IPS-20b (cell line): ENCODE measurements at regions not wholly inside any gene's neighbourhood (a gene's known extent, or its start where the extent isn't known, plus 50 kb on each side); places are given as distances from the start of the nearest gene placed in this dataset.

Experiments used
- H3K27ac ChIP-seq: one replicate; pipeline ENCODE4 v1.5.1; 2013; ENCODE audit warnings: low read length
- H3K27me3 ChIP-seq: 2 replicates; pipeline ENCODE4 v1.6.1; 2013; ENCODE audit warnings: mild to moderate bottlenecking, low read length, inconsistent platforms; ENCODE audit not compliant: insufficient read depth
- H3K36me3 ChIP-seq: 2 replicates; pipeline ENCODE4 v1.6.1; 2013; ENCODE audit warnings: low read depth, mild to moderate bottlenecking, inconsistent platforms, low read length, moderate library complexity; ENCODE audit not compliant: insufficient read depth
- H3K4me1 ChIP-seq: 2 replicates; pipeline ENCODE4 v1.6.1; 2013; ENCODE audit warnings: mild to moderate bottlenecking, control low read depth, inconsistent platforms, low read length, moderate library complexity; ENCODE audit not compliant: insufficient read depth
- H3K4me3 ChIP-seq: 2 replicates; pipeline ENCODE4 v1.5.1; 2013; ENCODE audit warnings: mild to moderate bottlenecking, low read length, inconsistent platforms
- H3K9ac ChIP-seq: 2 replicates; pipeline ENCODE4 v1.6.1; 2013; ENCODE audit warnings: low read depth, mild to moderate bottlenecking, inconsistent platforms, low read length, moderate library complexity
- H3K9me3 ChIP-seq: 2 replicates; pipeline ENCODE4 v1.6.1; 2013; ENCODE audit warnings: mild to moderate bottlenecking, low read depth, low read length, inconsistent platforms; ENCODE audit not compliant: insufficient read depth

DNA sequence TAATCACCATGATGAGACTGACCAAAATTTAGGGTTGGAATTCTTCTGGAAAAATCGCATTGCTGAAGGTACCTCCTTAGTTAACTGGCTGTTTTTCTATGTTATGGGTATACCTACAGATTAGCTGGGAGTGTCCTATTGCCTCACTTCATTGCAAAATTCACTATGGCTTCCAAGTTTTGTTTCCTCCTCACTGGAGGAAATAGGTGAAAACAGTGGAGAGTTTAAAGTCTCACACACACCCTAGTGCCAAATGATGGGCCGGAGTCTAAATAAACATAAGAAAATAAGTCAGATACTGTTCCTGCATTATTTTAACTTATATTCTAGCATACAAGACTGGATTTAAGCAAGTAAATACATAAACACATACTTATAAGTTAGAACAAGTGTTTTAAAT, 98.2 kb downstream of the AHR start:
- no peak overlapping the region for H3K9ac ChIP-seq
- no peak overlapping the region for H3K27ac ChIP-seq
- no peaks in the 10 kb centered on the region for H3K36me3 ChIP-seq
- H3K27me3 ChIP-seq = no peaks in the 10 kb centered on the region
- no peak overlapping the region for H3K4me3 ChIP-seq
- no peaks in the 10 kb centered on the region for H3K4me1 ChIP-seq
- peaks cover 32% of the 10 kb centered on the region for H3K9me3 ChIP-seq

DNA sequence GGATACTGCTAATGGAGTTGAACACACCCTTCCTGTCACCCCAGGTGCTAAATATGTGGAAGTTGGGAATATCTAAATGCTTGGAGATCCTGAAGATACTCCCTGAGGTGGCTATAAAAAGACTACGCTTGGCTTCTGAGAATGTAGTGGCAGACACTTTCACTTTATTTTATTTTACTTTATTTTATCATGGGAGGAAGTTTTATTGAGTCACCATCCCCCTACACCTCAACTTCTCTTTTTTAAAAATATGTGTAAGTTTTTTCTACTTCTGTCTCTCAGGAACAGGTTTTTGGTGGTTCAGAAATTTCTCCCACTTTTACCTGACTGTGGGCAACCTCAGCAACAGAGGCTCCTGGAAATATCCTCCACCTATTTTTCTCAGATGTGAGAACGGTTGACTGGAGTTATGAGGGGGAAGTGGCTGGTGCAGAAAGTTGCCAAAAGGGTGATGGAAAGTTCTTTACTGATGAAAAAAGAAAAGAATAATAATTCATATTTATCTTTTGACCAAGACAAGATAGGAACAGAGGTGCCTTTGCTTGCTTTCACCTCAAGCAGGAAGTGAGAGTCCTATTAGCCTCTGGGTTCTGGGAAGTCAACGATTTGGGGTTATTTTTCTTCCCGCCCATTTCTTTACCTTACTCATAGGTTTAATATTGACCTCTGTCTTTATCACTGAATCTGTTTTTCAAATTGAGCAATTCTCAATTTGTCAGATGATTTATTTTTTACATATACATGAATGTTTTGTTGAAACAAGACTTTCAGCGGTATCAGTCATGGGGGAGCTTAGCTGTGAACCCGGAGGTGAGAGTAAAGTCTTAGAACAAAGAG, 103.6 kb downstream of the AHR start:
- Histone ChIP-seq H3K27me3 (no peaks in the 10 kb centered on the region), H3K9ac (no peak overlapping the region), H3K4me3 (no peak overlapping the region), H3K4me1 (no peaks in the 10 kb centered on the region), H3K9me3 (no peaks in the 10 kb centered on the region), H3K27ac (no peak overlapping the region), H3K36me3 (no peaks in the 10 kb centered on the region)

- Histone ChIP-seq H3K9me3 (no peaks in the 10 kb centered on the region), H3K27ac (no peak overlapping the region), H3K4me3 (no peak overlapping the region), H3K27me3 (no peaks in the 10 kb centered on the region), H3K9ac (no peak overlapping the region), H3K4me1 (no peaks in the 10 kb centered on the region), H3K36me3 (no peaks in the 10 kb centered on the region)
These were observed 104.3 kb downstream of the AHR start for GRCh38 chr7:17402628-17403278.

DNA sequence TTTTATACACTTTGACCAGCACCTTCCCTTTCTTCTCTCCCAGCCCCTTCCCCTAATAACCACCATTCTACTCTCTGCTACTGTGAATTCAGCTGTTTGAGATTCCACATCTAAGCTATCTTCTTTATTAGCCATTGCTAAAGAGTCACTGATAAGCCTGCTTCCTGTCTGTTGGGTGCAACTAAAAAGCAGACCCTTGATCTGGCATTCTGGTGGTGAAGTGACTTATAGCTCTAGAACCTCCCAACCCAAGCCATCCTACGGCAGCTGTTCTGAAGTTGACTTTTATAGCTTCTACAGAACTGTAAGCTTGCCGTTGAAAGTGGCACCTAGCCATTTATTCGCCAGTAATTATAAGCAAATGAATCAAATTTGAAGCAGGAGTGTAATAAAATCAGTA, 105.6 kb downstream of the AHR start:
- Histone ChIP-seq H3K4me3 (no peak overlapping the region), H3K27me3 (no peaks in the 10 kb centered on the region), H3K36me3 (no peaks in the 10 kb centered on the region), H3K9ac (no peak overlapping the region), H3K27ac (no peak overlapping the region), H3K9me3 (no peaks in the 10 kb centered on the region), H3K4me1 (no peaks in the 10 kb centered on the region)

GRCh38 chr7:17405786-17406185, 107.3 kb downstream of the AHR start:
- no peak overlapping the region for H3K9ac ChIP-seq

GRCh38 chr7:17406738-17407137, 108.3 kb downstream of the AHR start:
- Histone ChIP-seq H3K36me3 (no peaks in the 10 kb centered on the region), H3K27me3 (no peaks in the 10 kb centered on the region), H3K9me3 (no peaks in the 10 kb centered on the region), H3K4me1 (no peaks in the 10 kb centered on the region), H3K4me3 (no peak overlapping the region), H3K27ac (no peak overlapping the region), H3K9ac (no peak overlapping the region)

More at GRCh38 chr7:17405786-17406185, 107.3 kb downstream of the AHR start:
- Histone ChIP-seq H3K36me3 (no peaks in the 10 kb centered on the region), H3K4me3 (no peak overlapping the region), H3K4me1 (no peaks in the 10 kb centered on the region), H3K27me3 (no peaks in the 10 kb centered on the region), H3K27ac (no peak overlapping the region), H3K9me3 (no peaks in the 10 kb centered on the region)

DNA sequence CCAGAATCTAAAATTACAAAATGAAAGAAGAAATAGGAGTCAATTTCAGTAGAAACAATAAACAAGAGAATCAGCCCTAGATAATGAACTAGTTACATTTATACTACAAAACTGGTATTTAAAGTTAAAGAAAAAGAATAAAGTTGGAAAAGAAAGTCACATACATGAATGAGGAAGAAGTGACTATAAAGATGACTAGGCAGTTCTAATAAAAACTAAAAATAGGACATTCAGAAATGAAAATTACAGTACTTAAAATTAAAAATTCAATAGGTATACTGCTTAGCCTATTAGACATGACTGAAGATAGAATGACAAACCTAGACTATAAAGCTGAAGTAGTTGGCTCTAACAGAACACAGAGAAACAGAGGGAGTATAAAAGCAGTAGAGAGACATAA, 108.8 kb downstream of the AHR start:
- Histone ChIP-seq H3K36me3 (no peaks in the 10 kb centered on the region), H3K9me3 (no peaks in the 10 kb centered on the region), H3K9ac (no peak overlapping the region), H3K27me3 (no peaks in the 10 kb centered on the region), H3K4me3 (no peak overlapping the region), H3K27ac (no peak overlapping the region), H3K4me1 (no peaks in the 10 kb centered on the region)

GRCh38 chr7:17408245-17408903, 109.9 kb downstream of the AHR start:
- no peaks in the 10 kb centered on the region for H3K27me3 ChIP-seq
- H3K4me3 ChIP-seq = no peak overlapping the region
- H3K4me1 ChIP-seq = no peaks in the 10 kb centered on the region
- H3K9ac ChIP-seq = no peak overlapping the region
- H3K27ac ChIP-seq = no peak overlapping the region
- no peaks in the 10 kb centered on the region for H3K36me3 ChIP-seq
- H3K9me3 ChIP-seq = no peaks in the 10 kb centered on the region

DNA sequence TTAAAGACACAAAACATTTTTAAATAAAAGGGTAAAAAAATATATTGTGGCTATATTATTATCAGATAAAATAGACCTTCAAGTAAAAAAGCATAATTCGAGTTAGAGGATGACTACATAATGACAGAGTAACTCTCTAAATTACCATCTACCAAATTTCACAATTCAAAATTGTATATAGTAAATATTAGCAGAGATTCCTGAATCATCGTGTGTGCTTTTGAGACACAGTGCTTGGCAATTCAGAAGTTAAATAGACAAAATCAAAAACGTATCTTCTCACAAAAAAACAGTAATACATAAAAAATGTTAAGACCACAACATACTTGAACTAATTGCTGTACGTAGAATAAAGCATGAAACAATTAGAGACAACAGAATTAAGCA, 110.4 kb downstream of the AHR start:
- Histone ChIP-seq H3K4me3 (no peak overlapping the region), H3K27ac (no peak overlapping the region), H3K9ac (no peak overlapping the region), H3K9me3 (no peaks in the 10 kb centered on the region; the same call in 1 of the 2 replicates), H3K36me3 (no peaks in the 10 kb centered on the region), H3K4me1 (no peaks in the 10 kb centered on the region), H3K27me3 (no peaks in the 10 kb centered on the region)

DNA sequence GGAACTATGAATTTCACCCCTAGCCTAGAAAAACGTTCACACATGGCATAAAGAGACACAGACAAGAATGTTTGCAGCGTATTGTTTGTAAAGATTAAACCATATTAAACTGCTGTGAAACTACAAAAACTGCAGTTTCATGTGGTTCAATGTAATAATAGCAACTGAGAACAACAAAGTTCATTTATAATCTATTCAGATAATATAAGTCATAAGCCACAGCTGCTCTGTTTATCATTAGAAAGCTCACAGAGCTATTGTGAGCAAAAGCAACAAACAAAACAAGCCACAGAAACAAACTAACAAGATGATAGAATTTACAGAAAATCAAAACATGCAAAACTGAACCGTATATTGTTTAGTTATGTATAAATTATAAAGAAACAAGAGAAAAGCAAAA, 113.5 kb downstream of the AHR start:
- no peaks in the 10 kb centered on the region for H3K4me1 ChIP-seq
- H3K9me3 ChIP-seq = no peaks in the 10 kb centered on the region; the same call in 1 of the 2 replicates
- no peak overlapping the region for H3K9ac ChIP-seq
- no peaks in the 10 kb centered on the region for H3K27me3 ChIP-seq
- no peak overlapping the region for H3K4me3 ChIP-seq
- H3K27ac ChIP-seq = no peak overlapping the region
- no peaks in the 10 kb centered on the region for H3K36me3 ChIP-seq

- H3K9me3 ChIP-seq = no peaks in the 10 kb centered on the region; the same call in 1 of the 2 replicates
- no peaks in the 10 kb centered on the region for H3K4me1 ChIP-seq
- no peak overlapping the region for H3K27ac ChIP-seq
- H3K4me3 ChIP-seq = no peak overlapping the region
- H3K36me3 ChIP-seq = no peaks in the 10 kb centered on the region
- H3K9ac ChIP-seq = no peak overlapping the region
- no peaks in the 10 kb centered on the region for H3K27me3 ChIP-seq
These were observed 114.4 kb downstream of the AHR start for GRCh38 chr7:17412883-17413282.

DNA sequence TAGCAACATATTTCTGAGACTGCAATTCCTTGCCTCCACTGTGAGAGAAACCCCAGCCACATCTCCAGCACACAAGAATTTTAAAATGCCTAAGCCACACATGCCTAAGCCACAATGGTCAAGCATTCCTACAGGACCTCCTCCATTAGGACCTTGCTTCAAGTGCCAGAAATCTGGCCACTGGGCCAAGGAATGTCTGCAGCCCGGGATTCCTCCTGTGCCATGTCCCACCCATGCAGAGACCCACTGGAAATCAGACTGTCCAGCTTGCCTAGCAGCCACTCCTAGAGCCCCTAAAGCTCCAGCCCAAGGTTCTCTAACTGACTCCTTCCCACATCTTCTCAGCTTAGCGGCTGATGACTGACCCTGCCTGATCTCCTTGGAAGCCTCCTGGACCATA, 117.5 kb downstream of the AHR start:
- no peaks in the 10 kb centered on the region for H3K27me3 ChIP-seq
- H3K4me3 ChIP-seq = no peak overlapping the region
- no peak overlapping the region for H3K27ac ChIP-seq
- no peaks in the 10 kb centered on the region; the same call in 1 of the 2 replicates for H3K9me3 ChIP-seq
- H3K9ac ChIP-seq = no peak overlapping the region
- no peaks in the 10 kb centered on the region for H3K36me3 ChIP-seq
- H3K4me1 ChIP-seq = 0 out of 2 replicates have a peak, but pooled peaks cover 3% of the 10 kb centered on the region
